ENCODE measurements at regions not wholly inside any gene's neighbourhood (a gene's known extent, or its start where the extent isn't known, plus 50 kb on each side); places are given as distances from the start of the nearest gene placed in this dataset.

DNA sequence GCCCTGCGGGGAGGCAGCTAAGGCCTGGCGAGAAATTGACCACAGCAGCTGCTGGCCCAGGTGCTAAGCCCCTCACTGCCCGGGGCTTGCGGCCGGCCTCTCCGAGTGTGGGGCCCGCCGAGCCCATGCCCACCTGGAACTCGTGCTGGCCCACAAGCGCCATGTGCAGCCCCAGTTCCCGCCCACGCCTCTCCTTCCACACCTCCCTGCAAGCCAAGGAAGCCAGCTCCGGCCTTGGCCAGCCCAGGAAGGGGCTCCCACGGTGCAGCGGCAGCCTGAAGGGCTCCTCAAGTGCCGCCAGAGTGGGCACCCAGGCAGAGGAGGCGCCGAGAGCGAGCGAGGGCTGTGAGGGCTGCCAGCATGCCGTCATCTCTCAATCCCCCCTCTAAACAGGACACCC lies 304.6 kb upstream of the FAM98A start:
- POLR2A ChIA-PET: no interaction called here
- H3K9me3 Mint-ChIP-seq: peaks cover 26% of the 10 kb centered on the region
- DNase-seq (ENCODE audit: low spot score) (no peak), ATAC-seq (no peak)
- TF ChIP-seq, protein P1, sequence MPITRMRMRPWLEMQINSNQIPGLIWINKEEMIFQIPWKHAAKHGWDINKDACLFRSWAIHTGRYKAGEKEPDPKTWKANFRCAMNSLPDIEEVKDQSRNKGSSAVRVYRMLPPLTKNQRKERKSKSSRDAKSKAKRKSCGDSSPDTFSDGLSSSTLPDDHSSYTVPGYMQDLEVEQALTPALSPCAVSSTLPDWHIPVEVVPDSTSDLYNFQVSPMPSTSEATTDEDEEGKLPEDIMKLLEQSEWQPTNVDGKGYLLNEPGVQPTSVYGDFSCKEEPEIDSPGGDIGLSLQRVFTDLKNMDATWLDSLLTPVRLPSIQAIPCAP (CRISPR knock-in tag; IDR thresholded peaks at IDR 0.05): no peak
- TF ChIP-seq, protein P2, sequence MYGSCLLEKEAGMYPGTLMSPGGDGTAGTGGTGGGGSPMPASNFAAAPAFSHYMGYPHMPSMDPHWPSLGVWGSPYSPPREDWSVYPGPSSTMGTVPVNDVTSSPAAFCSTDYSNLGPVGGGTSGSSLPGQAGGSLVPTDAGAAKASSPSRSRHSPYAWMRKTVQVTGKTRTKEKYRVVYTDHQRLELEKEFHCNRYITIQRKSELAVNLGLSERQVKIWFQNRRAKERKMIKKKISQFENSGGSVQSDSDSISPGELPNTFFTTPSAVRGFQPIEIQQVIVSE (CRISPR knock-in tag; IDR thresholded peaks at IDR 0.05; ENCODE audit: borderline replicate concordance): no peak
- TF ChIP-seq CREM (CRISPR knock-in tag; IDR thresholded peaks at IDR 0.05) (no peak), NFYB (CRISPR knock-in tag; conservative IDR thresholded peaks at IDR 0.05; ENCODE audit: low read depth) (no peak)
- TF ChIP-seq, protein P3, sequence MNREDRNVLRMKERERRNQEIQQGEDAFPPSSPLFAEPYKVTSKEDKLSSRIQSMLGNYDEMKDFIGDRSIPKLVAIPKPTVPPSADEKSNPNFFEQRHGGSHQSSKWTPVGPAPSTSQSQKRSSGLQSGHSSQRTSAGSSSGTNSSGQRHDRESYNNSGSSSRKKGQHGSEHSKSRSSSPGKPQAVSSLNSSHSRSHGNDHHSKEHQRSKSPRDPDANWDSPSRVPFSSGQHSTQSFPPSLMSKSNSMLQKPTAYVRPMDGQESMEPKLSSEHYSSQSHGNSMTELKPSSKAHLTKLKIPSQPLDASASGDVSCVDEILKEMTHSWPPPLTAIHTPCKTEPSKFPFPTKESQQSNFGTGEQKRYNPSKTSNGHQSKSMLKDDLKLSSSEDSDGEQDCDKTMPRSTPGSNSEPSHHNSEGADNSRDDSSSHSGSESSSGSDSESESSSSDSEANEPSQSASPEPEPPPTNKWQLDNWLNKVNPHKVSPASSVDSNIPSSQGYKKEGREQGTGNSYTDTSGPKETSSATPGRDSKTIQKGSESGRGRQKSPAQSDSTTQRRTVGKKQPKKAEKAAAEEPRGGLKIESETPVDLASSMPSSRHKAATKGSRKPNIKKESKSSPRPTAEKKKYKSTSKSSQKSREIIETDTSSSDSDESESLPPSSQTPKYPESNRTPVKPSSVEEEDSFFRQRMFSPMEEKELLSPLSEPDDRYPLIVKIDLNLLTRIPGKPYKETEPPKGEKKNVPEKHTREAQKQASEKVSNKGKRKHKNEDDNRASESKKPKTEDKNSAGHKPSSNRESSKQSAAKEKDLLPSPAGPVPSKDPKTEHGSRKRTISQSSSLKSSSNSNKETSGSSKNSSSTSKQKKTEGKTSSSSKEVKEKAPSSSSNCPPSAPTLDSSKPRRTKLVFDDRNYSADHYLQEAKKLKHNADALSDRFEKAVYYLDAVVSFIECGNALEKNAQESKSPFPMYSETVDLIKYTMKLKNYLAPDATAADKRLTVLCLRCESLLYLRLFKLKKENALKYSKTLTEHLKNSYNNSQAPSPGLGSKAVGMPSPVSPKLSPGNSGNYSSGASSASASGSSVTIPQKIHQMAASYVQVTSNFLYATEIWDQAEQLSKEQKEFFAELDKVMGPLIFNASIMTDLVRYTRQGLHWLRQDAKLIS (CRISPR knock-in tag; IDR thresholded peaks at IDR 0.05; ENCODE audit: borderline replicate concordance): no peak
- TF ChIP-seq, protein P4, sequence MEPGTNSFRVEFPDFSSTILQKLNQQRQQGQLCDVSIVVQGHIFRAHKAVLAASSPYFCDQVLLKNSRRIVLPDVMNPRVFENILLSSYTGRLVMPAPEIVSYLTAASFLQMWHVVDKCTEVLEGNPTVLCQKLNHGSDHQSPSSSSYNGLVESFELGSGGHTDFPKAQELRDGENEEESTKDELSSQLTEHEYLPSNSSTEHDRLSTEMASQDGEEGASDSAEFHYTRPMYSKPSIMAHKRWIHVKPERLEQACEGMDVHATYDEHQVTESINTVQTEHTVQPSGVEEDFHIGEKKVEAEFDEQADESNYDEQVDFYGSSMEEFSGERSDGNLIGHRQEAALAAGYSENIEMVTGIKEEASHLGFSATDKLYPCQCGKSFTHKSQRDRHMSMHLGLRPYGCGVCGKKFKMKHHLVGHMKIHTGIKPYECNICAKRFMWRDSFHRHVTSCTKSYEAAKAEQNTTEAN (CRISPR knock-in tag; IDR thresholded peaks at IDR 0.05): no peak
- H3K4me3 Mint-ChIP-seq: no peak overlapping the region
- H3K4me1 Mint-ChIP-seq: no peaks in the 10 kb centered on the region
- H3K27ac Mint-ChIP-seq: no peak overlapping the region
- peaks cover 18% of the 10 kb centered on the region for H3K36me3 Mint-ChIP-seq
- CTCF ChIA-PET: no interaction called here
- no peaks in the 10 kb centered on the region; the same call in 1 of the 2 replicates for H3K27me3 Mint-ChIP-seq (ENCODE audit: low read depth)

DNA sequence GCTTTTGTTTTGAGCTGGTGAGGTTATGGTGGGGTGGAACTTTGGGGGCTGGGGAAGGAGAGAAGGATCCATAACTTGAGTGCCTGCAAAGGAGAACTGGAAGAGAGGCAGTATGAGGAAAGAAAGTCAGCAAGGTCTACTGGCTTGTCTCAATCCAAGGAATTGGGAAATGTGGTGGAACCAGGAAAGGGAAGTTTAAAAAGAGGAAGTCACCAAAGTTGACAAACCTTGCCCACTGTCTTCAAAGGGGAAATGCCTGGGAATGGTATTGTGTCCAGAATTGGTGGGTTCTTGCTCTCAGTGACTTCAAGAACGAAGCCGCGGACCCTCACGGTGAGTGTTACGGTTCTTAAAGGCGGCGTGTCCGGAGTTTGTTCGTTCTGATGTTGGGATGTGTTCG lies 304.1 kb upstream of the FAM98A start:
- ChIA-PET CTCF (no interaction called here), POLR2A (no interaction called here)
- H3K27me3 Mint-ChIP-seq (ENCODE audit: low read depth): no peaks in the 10 kb centered on the region; the same call in 1 of the 2 replicates
- H3K4me1 Mint-ChIP-seq: no peaks in the 10 kb centered on the region
- peaks cover 18% of the 10 kb centered on the region for H3K36me3 Mint-ChIP-seq
- TF ChIP-seq ZNF219 (CRISPR knock-in tag; IDR thresholded peaks at IDR 0.05; ENCODE audit: borderline replicate concordance): no peak
- TF ChIP-seq, protein P5, sequence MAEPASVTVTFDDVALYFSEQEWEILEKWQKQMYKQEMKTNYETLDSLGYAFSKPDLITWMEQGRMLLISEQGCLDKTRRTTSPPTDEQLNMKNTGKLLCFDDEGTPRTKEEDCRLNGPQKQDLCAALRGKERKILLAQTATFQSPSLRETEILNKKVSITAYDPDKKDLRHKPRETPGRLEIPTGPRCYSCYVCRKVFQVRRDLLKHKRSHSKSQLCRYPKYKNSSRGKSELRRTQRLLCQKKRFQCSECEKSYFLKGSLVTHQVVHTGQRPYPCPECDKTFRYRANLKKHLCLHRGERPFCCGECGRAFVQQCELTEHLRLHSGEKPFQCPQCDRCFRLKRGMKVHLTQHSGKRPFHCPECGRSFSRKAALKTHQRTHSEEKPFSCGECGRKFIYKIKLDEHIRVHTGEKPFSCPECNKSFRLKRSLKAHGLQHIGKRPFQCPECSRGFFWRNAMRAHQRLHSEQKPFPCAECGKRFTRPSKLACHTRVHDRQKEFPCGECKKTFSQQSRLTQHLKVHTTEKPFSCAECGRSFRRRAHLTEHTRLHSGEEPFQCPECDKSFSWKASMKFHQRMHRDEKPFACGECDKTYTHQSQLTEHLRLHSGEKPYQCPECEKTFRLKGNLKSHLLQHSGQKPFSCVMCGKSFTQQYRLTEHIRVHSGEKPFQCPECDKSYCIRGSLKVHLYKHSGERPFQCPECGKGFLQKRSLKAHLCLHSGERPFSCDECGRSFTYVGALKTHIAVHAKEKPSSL (CRISPR knock-in tag; conservative IDR thresholded peaks at IDR 0.05): no peak
- TF ChIP-seq, protein P6, sequence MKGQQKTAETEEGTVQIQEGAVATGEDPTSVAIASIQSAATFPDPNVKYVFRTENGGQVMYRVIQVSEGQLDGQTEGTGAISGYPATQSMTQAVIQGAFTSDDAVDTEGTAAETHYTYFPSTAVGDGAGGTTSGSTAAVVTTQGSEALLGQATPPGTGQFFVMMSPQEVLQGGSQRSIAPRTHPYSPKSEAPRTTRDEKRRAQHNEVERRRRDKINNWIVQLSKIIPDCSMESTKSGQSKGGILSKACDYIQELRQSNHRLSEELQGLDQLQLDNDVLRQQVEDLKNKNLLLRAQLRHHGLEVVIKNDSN (CRISPR knock-in tag; IDR thresholded peaks at IDR 0.05): no peak
- TF ChIP-seq SOX15 (CRISPR knock-in tag; IDR thresholded peaks at IDR 0.05): no peak
- TF ChIP-seq FOXJ3 (CRISPR knock-in tag; IDR thresholded peaks at IDR 0.05; ENCODE audit: borderline replicate concordance): no peak
- no peak for TF ChIP-seq ZNF671 (CRISPR knock-in tag; IDR thresholded peaks at IDR 0.05)
- TF ChIP-seq, protein P7, sequence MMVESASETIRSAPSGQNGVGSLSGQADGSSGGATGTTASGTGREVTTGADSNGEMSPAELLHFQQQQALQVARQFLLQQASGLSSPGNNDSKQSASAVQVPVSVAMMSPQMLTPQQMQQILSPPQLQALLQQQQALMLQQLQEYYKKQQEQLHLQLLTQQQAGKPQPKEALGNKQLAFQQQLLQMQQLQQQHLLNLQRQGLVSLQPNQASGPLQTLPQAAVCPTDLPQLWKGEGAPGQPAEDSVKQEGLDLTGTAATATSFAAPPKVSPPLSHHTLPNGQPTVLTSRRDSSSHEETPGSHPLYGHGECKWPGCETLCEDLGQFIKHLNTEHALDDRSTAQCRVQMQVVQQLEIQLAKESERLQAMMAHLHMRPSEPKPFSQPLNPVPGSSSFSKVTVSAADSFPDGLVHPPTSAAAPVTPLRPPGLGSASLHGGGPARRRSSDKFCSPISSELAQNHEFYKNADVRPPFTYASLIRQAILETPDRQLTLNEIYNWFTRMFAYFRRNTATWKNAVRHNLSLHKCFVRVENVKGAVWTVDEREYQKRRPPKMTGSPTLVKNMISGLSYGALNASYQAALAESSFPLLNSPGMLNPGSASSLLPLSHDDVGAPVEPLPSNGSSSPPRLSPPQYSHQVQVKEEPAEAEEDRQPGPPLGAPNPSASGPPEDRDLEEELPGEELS (CRISPR knock-in tag; IDR thresholded peaks at IDR 0.05): no peak
- no peak for TF ChIP-seq GRHL2 (CRISPR knock-in tag; IDR thresholded peaks at IDR 0.05; ENCODE audit: insufficient replicate concordance, severe bottlenecking)
- TF ChIP-seq NFATC4 (CRISPR knock-in tag; IDR thresholded peaks at IDR 0.05): no peak
- TF ChIP-seq OVOL2 (CRISPR knock-in tag; IDR thresholded peaks at IDR 0.05; ENCODE audit: borderline replicate concordance): no peak
- TF ChIP-seq NFE2L1 (CRISPR knock-in tag; IDR thresholded peaks at IDR 0.05): no peak
- no peak for TF ChIP-seq ESRRA (CRISPR knock-in tag; IDR thresholded peaks at IDR 0.05; ENCODE audit: borderline replicate concordance)
- ATAC-seq (no peak), DNase-seq (ENCODE audit: low spot score) (no peak)
- H3K9me3 Mint-ChIP-seq: peaks cover 26% of the 10 kb centered on the region
- no peak overlapping the region for H3K4me3 Mint-ChIP-seq
- no peak overlapping the region for H3K27ac Mint-ChIP-seq

Measured in WTC11 (cell line).